ENCODE measurements at regions not wholly inside any gene's neighbourhood (a gene's known extent, or its start where the extent isn't known, plus 50 kb on each side); places are given as distances from the start of the nearest gene placed in this dataset.
A peak's percentile ranks its signal among the peaks of the same experiment; 100 is the strongest.

DNA sequence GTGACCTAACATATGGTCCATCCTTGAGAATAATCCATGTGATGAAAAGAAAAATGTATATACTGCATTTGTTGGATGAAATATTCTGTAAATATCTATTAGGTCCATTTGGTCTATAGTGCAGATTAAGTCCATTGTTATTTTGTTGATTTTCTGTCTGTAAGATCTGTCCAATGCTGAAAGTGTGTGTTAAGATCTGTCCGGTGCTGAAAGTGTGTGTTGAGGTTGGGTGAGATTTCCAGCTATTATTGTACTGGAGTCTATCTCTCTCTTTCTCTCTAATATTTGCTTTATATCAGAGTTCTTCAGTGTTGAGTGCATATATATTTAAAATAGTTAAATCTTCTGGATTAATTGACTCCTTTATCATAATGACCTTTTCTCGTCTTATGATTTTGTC lies 828.8 kb upstream of the CRIM1 start:
- no peak for DNase-seq (ENCODE audit: low spot score)

GRCh38 chr2:35522450-35522849 lies 833.1 kb upstream of the CRIM1 start:
- Histone ChIP-seq H3K4me1 (ENCODE audit: insufficient read depth, low read length, poor library complexity, severe bottlenecking) (peaks cover 8% of the 10 kb centered on the region), H3K27ac (ENCODE audit: low read depth, low read length, poor library complexity, severe bottlenecking) (no peak overlapping the region), H3K9me3 (ENCODE audit: low read depth, low read length, poor library complexity, severe bottlenecking) (peaks cover 5% of the 10 kb centered on the region), H3K36me3 (ENCODE audit: insufficient read depth, low read length, poor library complexity, severe bottlenecking) (no peaks in the 10 kb centered on the region), H3K4me3 (ENCODE audit: low read depth, low read length, poor library complexity, severe bottlenecking) (no peak overlapping the region), H3K27me3 (replicated peaks; ENCODE audit: insufficient read depth, low read depth, low read length, poor library complexity) (no peaks in the 10 kb centered on the region)
- ChIA-PET POLR2A (ENCODE audit: low non-redundant PET) (interaction anchor here (0.6 kb wide), 1 partner anchor 9 kb away, joined by 4 read pairs; no protein-coding TSS in a partner anchor), CTCF (no interaction called here)
- TF ChIP-seq EZH2 (IDR thresholded peaks at IDR 0.05; ENCODE audit: borderline replicate concordance, low read depth, low read length, poor library complexity, severe bottlenecking) (no peak), CTCF (conservative IDR thresholded peaks at IDR 0.05; ENCODE audit: low read depth, low read length) (no peak)
- intact Hi-C loops (cut with micrococcal nuclease; ENCODE audit: unreplicated experiment): no loop called here
- peak; percentile 57 for DNase-seq (ENCODE audit: low spot score)
- no TSS peak for BruUV-seq (replicated peaks)

More for the DNA sequence above, 828.8 kb upstream of the CRIM1 start:
- no TSS peak for BruUV-seq (replicated peaks)
- H3K4me3 ChIP-seq (ENCODE audit: low read depth, low read length, poor library complexity, severe bottlenecking): no peak overlapping the region
- ChIA-PET POLR2A (ENCODE audit: low non-redundant PET) (no interaction called here), CTCF (no interaction called here)
- no peaks in the 10 kb centered on the region for H3K27me3 ChIP-seq (replicated peaks; ENCODE audit: insufficient read depth, low read depth, low read length, poor library complexity)
- H3K4me1 ChIP-seq (ENCODE audit: insufficient read depth, low read length, poor library complexity, severe bottlenecking): peaks cover 8% of the 10 kb centered on the region
- intact Hi-C loops (cut with micrococcal nuclease; ENCODE audit: unreplicated experiment): no loop called here
- TF ChIP-seq EZH2 (IDR thresholded peaks at IDR 0.05; ENCODE audit: borderline replicate concordance, low read depth, low read length, poor library complexity, severe bottlenecking) (no peak), CTCF (conservative IDR thresholded peaks at IDR 0.05; ENCODE audit: low read depth, low read length) (no peak)
- H3K27ac ChIP-seq (ENCODE audit: low read depth, low read length, poor library complexity, severe bottlenecking): no peak overlapping the region
- no peaks in the 10 kb centered on the region for H3K9me3 ChIP-seq (ENCODE audit: low read depth, low read length, poor library complexity, severe bottlenecking)
- H3K36me3 ChIP-seq (ENCODE audit: insufficient read depth, low read length, poor library complexity, severe bottlenecking): no peaks in the 10 kb centered on the region

- Histone ChIP-seq H3K27me3 (replicated peaks; ENCODE audit: insufficient read depth, low read depth, low read length, poor library complexity) (peaks cover 5% of the 10 kb centered on the region), H3K9me3 (ENCODE audit: low read depth, low read length, poor library complexity, severe bottlenecking) (no peaks in the 10 kb centered on the region), H3K36me3 (ENCODE audit: insufficient read depth, low read length, poor library complexity, severe bottlenecking) (no peaks in the 10 kb centered on the region), H3K4me3 (ENCODE audit: low read depth, low read length, poor library complexity, severe bottlenecking) (no peak overlapping the region), H3K27ac (ENCODE audit: low read depth, low read length, poor library complexity, severe bottlenecking) (peak overlapping the region; percentile 12), H3K4me1 (ENCODE audit: insufficient read depth, low read length, poor library complexity, severe bottlenecking) (peaks cover 18% of the 10 kb centered on the region)
- peak; percentile 97 for DNase-seq (ENCODE audit: low spot score)
- no TSS peak for BruUV-seq (replicated peaks)
- ChIA-PET POLR2A (ENCODE audit: low non-redundant PET) (no interaction called here), CTCF (no interaction called here)
- intact Hi-C loops (cut with micrococcal nuclease; ENCODE audit: unreplicated experiment): no loop called here
- TF ChIP-seq CTCF (conservative IDR thresholded peaks at IDR 0.05; ENCODE audit: low read depth, low read length) (no peak), EZH2 (IDR thresholded peaks at IDR 0.05; ENCODE audit: borderline replicate concordance, low read depth, low read length, poor library complexity, severe bottlenecking) (no peak)
Observed at GRCh38 chr2:35510636-35511035, 844.9 kb upstream of the CRIM1 start.
